Spinal cord (tissue), 9 donors: ENCODE measurements at regions not wholly inside any gene's neighbourhood (a gene's known extent, or its start where the extent isn't known, plus 50 kb on each side); places are given as distances from the start of the nearest gene placed in this dataset.
"Not testable (repeated sequence)": the region's sequence is repeated elsewhere in the genome, so short reads cannot be mapped to it uniquely, and the experiment has no call there.

Experiments
- DNase-seq, 6 donors: peaks; one replicate each; pipeline versions ENCODE4 v3.0.0 to v3.0.0-alpha.2; 2013 to 2015; ENCODE audit warnings: low spot score in 6 of 6, low read depth in 4 of 6
- H3K27ac ChIP-seq: one replicate; pipeline ENCODE4 v1.5.1; 2013; ENCODE audit warnings: low read depth, low read length, control low read depth
- H3K27me3 ChIP-seq: one replicate; pipeline ENCODE4 v1.6.1; 2013; ENCODE audit warnings: low read length; ENCODE audit not compliant: control insufficient read depth, insufficient read depth
- H3K36me3 ChIP-seq: one replicate; pipeline ENCODE4 v1.6.1; 2013; ENCODE audit warnings: low read length; ENCODE audit not compliant: control insufficient read depth, insufficient read depth
- H3K4me1 ChIP-seq: one replicate; pipeline ENCODE4 v1.6.1; 2013; ENCODE audit warnings: low read length; ENCODE audit not compliant: control insufficient read depth, insufficient read depth
- H3K4me3 ChIP-seq: one replicate; pipeline ENCODE4 v1.5.1; 2013; ENCODE audit warnings: low read depth, low read length, control low read depth
- H3K9me3 ChIP-seq: one replicate; pipeline ENCODE4 v1.6.1; 2013; ENCODE audit warnings: low read length; ENCODE audit not compliant: control insufficient read depth, insufficient read depth
- WGBS: methylation state at CpG from one replicate; pipeline ENCODE4 v1.1.5; 2013; ENCODE audit warnings: missing lambda C conversion rate; ENCODE audit not compliant: insufficient coverage; 5-methylcytosine and 5-hydroxymethylcytosine counted together
- donor health status: healthy.

- no peaks in the 10 kb centered on the region for H3K4me1 ChIP-seq
- no peaks in the 10 kb centered on the region for H3K27me3 ChIP-seq
- no peak overlapping the region for H3K4me3 ChIP-seq
- DNase-seq = no peak
- H3K9me3 ChIP-seq = no peaks in the 10 kb centered on the region
- no CpG with 5 or more reads among the region's 1 CpG for WGBS
- H3K36me3 ChIP-seq = no peaks in the 10 kb centered on the region
- H3K27ac ChIP-seq = no peak overlapping the region
Observed at GRCh38 chr3:168801794-168802193, 706.1 kb upstream of the GOLIM4 start.

- no peak for DNase-seq
- no peaks in the 10 kb centered on the region for H3K36me3 ChIP-seq
- no peaks in the 10 kb centered on the region for H3K4me1 ChIP-seq
- H3K27ac ChIP-seq = no peak overlapping the region
- 100% methylated on average over 1 of the region's 3 CpGs for WGBS
- no peak overlapping the region for H3K4me3 ChIP-seq
- H3K9me3 ChIP-seq = no peaks in the 10 kb centered on the region
- H3K27me3 ChIP-seq = no peaks in the 10 kb centered on the region
Observed at GRCh38 chr3:168796339-168796738, 700.6 kb upstream of the GOLIM4 start.

- no peak for DNase-seq
- no peaks in the 10 kb centered on the region for H3K4me1 ChIP-seq
- no peak overlapping the region for H3K27ac ChIP-seq
- WGBS = 83% methylated on average over 2 of the region's 2 CpGs
- no peaks in the 10 kb centered on the region for H3K9me3 ChIP-seq
- H3K27me3 ChIP-seq = no peaks in the 10 kb centered on the region
- H3K4me3 ChIP-seq = no peak overlapping the region
- H3K36me3 ChIP-seq = no peaks in the 10 kb centered on the region
Observed at GRCh38 chr3:168794427-168794826, 698.7 kb upstream of the GOLIM4 start.

GRCh38 chr3:168782193-168782592, 686.5 kb upstream of the GOLIM4 start:
- H3K27me3 ChIP-seq = no peaks in the 10 kb centered on the region
- 100% methylated on average over 2 of the region's 3 CpGs for WGBS

DNA sequence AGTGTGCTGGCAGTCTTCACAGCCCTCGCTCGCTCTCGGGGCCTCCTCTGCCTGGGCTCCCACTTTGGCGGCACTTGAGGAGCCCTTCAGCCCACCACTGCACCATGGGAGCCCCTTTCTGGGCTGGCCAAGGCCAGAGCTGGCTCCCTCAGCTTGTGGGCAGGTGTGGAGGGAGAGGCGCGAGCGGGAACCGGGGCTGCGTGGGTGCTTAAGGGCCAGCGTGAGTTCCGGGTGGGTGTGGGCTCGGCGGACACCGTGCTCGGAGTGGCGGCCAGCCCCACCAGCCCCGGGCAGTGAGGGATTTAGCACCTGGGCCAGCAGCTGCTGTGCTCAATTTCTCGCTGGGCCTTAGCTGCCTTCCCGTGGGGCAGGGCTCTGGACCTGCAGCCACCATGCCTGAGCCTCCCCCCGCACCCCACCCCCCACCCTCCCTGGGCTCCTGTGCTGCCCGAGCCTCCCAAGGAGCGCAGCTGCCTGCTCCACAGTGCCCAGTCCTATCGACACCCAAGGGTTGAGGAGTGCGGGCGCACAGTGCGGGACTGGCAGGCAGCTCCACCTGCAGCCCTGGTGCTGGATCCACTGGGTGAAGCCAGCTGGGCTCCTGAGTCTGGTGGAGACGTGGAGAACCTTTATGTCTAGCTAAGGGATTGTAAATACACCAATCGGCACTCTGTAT, 684.4 kb upstream of the GOLIM4 start:
- H3K4me3 ChIP-seq, DNase-seq: not testable (repeated sequence)
- 96% methylated on average over 23 of the region's 28 CpGs for WGBS

More at GRCh38 chr3:168782193-168782592, 686.5 kb upstream of the GOLIM4 start:
- Histone ChIP-seq H3K4me3 (no peak overlapping the region), H3K4me1 (no peaks in the 10 kb centered on the region), H3K9me3 (no peaks in the 10 kb centered on the region), H3K27ac (no peak overlapping the region), H3K36me3 (no peaks in the 10 kb centered on the region)
- no peak for DNase-seq

DNA sequence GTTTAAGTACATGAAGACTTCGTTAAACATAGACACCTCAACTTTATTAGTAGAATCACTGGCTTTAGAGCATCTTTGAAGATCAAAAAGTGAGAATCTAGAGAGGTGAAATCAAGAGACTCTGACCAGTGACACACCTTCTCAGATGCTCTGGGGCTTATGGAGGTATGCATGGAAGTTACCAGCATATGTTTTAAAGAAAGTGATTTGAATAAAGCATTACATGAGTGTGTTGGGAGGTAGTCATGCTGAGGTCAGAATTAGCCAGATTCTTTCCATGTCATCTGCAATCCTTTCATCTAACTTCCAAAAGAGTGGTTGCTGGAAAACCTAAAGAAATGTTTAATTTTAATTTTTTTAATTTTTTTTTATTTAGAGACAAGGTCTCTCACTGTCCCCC, 658.0 kb upstream of the GOLIM4 start:
- WGBS = no CpG with 5 or more reads among the region's 1 CpG
- Histone ChIP-seq H3K36me3 (no peaks in the 10 kb centered on the region), H3K27ac (no peak overlapping the region), H3K27me3 (no peaks in the 10 kb centered on the region), H3K4me3 (no peak overlapping the region), H3K9me3 (no peaks in the 10 kb centered on the region), H3K4me1 (no peaks in the 10 kb centered on the region)
- no peak for DNase-seq

More for the DNA sequence above, 684.4 kb upstream of the GOLIM4 start:
- not testable (repeated sequence) for H3K27me3 ChIP-seq, H3K9me3 ChIP-seq, H3K36me3 ChIP-seq, H3K4me1 ChIP-seq, H3K27ac ChIP-seq

DNA sequence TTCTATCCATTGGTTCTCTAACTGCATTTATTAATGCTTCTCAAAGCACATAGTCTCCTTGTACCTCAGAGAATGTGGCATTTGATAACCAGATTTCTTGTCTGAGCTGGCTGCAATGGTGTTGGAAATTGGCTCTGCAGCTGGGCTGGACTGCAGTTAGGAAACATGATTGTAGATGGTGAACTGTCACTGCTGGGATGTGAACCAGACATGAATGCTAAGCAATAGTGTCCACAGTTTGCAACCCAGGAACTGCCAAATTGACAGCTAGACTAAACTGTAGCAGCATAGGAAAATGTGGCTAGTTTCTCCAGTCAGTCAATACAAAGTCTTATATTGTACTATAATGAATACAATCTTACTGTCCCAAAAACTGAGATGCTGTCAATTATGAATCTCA, 656.6 kb upstream of the GOLIM4 start:
- H3K9me3 ChIP-seq = no peaks in the 10 kb centered on the region
- no peak overlapping the region for H3K27ac ChIP-seq
- H3K27me3 ChIP-seq = no peaks in the 10 kb centered on the region
- H3K4me1 ChIP-seq = no peaks in the 10 kb centered on the region
- H3K36me3 ChIP-seq = no peaks in the 10 kb centered on the region
- DNase-seq = peak in 3 of 6 donors; percentile 9 to 29 (median 21)
- no peak overlapping the region for H3K4me3 ChIP-seq

- WGBS = no CpG with 5 or more reads among the region's 3 CpGs
- no peaks in the 10 kb centered on the region for H3K36me3 ChIP-seq
Observed at GRCh38 chr3:168747697-168748096, 652.0 kb upstream of the GOLIM4 start.

DNA sequence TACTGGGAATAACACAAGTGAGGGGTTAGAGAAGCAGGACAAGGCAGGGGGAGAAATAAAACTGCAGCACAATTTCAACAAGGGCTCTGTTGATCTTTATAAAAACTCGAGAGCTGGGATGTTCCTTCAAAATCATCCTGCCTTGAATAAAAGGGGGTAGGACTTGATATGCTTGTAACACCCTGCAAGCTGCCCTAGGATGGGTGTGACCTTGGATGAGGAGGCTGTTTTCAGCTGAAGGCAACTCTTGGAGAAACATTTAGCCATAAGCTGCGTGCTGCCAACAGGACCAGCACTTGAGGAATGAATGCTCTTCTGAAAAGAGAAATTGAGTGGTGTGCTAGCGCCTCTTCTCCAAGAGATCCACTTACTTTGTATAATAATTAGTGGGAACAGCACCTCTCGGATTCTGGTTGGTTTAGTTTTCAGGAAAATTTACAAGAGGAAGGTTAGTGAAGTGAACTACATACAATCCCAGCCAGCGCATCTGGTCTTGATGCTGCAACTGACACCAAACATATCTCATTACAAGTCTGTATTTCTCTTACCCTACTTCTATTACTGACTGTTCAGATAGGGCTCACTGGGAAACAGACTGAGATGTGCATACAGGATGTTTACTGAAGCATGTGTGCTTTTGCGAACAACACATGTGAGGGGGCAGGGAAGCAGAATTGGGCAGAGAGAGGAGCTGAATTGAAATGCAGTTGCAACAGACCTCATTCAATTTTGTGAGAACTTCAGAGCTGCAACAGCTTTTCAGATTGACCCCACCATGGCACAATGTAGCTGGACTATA, 643.0 kb upstream of the GOLIM4 start:
- WGBS = 88% methylated on average over 1 of the region's 6 CpGs
- Histone ChIP-seq H3K36me3 (no peaks in the 10 kb centered on the region), H3K27ac (no peak overlapping the region), H3K4me1 (no peaks in the 10 kb centered on the region), H3K9me3 (peaks cover 3% of the 10 kb centered on the region), H3K4me3 (no peak overlapping the region), H3K27me3 (no peaks in the 10 kb centered on the region)
- no peak for DNase-seq

More at GRCh38 chr3:168747697-168748096, 652.0 kb upstream of the GOLIM4 start:
- no peaks in the 10 kb centered on the region for H3K4me1 ChIP-seq
- no peak overlapping the region for H3K27ac ChIP-seq
- H3K27me3 ChIP-seq = no peaks in the 10 kb centered on the region
- DNase-seq = no peak
- H3K4me3 ChIP-seq = no peak overlapping the region
- H3K9me3 ChIP-seq = no peaks in the 10 kb centered on the region

- H3K27me3 ChIP-seq = no peaks in the 10 kb centered on the region
- 75% methylated on average over 1 of the region's 2 CpGs for WGBS
- H3K36me3 ChIP-seq = no peaks in the 10 kb centered on the region
Observed at GRCh38 chr3:168736202-168736601, 640.5 kb upstream of the GOLIM4 start.

More at GRCh38 chr3:168736202-168736601, 640.5 kb upstream of the GOLIM4 start:
- Histone ChIP-seq H3K4me3 (no peak overlapping the region), H3K27ac (no peak overlapping the region), H3K4me1 (no peaks in the 10 kb centered on the region), H3K9me3 (peaks cover 3% of the 10 kb centered on the region)
- DNase-seq = no peak
